WTC11 (cell line): ENCODE measurements at regions not wholly inside any gene's neighbourhood (a gene's known extent, or its start where the extent isn't known, plus 50 kb on each side); places are given as distances from the start of the nearest gene placed in this dataset.

Experiments
- ATAC-seq: fragments of 200-7000 bp; cut with Tn5 transposase; 2 replicates; pipeline ENCODE4 v1.10.0; 2021; ENCODE audit warnings: mild to moderate bottlenecking, moderate library complexity
- CTCF ChIA-PET: fragments of 300-600 bp; sonication (Branson Sonifier 250); formaldehyde crosslinking; loops from one replicate; lab custom pipeline; 2021; ENCODE audit warnings: antibody characterized with exemption; lab: Charles Lee
- POLR2A ChIA-PET: fragments of 350-600 bp; sonication (Branson Sonifier 250); formaldehyde crosslinking; loops from one replicate; lab custom pipeline; 2021; ENCODE audit warnings: antibody characterized with exemption; lab: Charles Lee
- DNase-seq: peaks from one replicate; pipeline ENCODE4 v3.0.0; 2021; ENCODE audit warnings: low spot score
- H3K27ac Mint-ChIP-seq: 2 replicates; pipeline ENCODE4 v1.8.0; 2021; ENCODE audit warnings: mixed read lengths
- H3K27me3 Mint-ChIP-seq: 2 replicates; pipeline ENCODE4 v1.8.0; 2021; ENCODE audit warnings: low read depth, mild to moderate bottlenecking, moderate library complexity, mixed read lengths
- H3K36me3 Mint-ChIP-seq: 2 replicates; pipeline ENCODE4 v1.8.0; 2021; ENCODE audit warnings: mixed read lengths
- H3K4me1 Mint-ChIP-seq: 2 replicates; pipeline ENCODE4 v1.8.0; 2022; ENCODE audit warnings: mixed read lengths
- H3K4me3 Mint-ChIP-seq: 2 replicates; pipeline ENCODE4 v1.8.0; 2021; ENCODE audit warnings: mild to moderate bottlenecking, moderate library complexity, mixed read lengths
- H3K9me3 Mint-ChIP-seq: 2 replicates; pipeline ENCODE4 v1.8.0; 2021; ENCODE audit warnings: mixed read lengths
- ARID4B ChIP-seq: sonication (generic); formaldehyde crosslinking; IDR thresholded peaks from 2 replicates; pipeline ENCODE4 v1.8.0; 2023; ENCODE audit warnings: missing genetic modification reagents, mild to moderate bottlenecking, borderline replicate concordance
- ATF6 ChIP-seq: sonication (generic); formaldehyde crosslinking; IDR thresholded peaks from 2 replicates; pipeline ENCODE4 v1.8.1; 2023; ENCODE audit warnings: mild to moderate bottlenecking, missing genetic modification reagents
- CREM ChIP-seq: sonication (generic); formaldehyde crosslinking; IDR thresholded peaks from 2 replicates; pipeline ENCODE4 v1.8.1; 2022; ENCODE audit warnings: mild to moderate bottlenecking, missing genetic modification reagents, moderate library complexity
- E2F4 ChIP-seq: sonication (generic); formaldehyde crosslinking; IDR thresholded peaks from 2 replicates; pipeline ENCODE4 v1.8.1; 2022; ENCODE audit warnings: low read depth, mild to moderate bottlenecking, moderate library complexity, missing genetic modification reagents, borderline replicate concordance
- ETV6 ChIP-seq: sonication (generic); formaldehyde crosslinking; IDR thresholded peaks from 2 replicates; pipeline ENCODE4 v1.8.1; 2022; ENCODE audit warnings: mild to moderate bottlenecking, missing genetic modification reagents
- IRF2 ChIP-seq: sonication (generic); formaldehyde crosslinking; IDR thresholded peaks from 2 replicates; pipeline ENCODE4 v1.8.0; 2022; ENCODE audit warnings: low read depth, missing genetic modification reagents, borderline replicate concordance
- KAT7 ChIP-seq: sonication (generic); formaldehyde crosslinking; IDR thresholded peaks from 2 replicates; pipeline ENCODE4 v1.8.1; 2023; ENCODE audit warnings: missing genetic modification reagents, mild to moderate bottlenecking, borderline replicate concordance
- NFE2L1 ChIP-seq: sonication (generic); formaldehyde crosslinking; IDR thresholded peaks from 2 replicates; pipeline ENCODE4 v1.8.1; 2023; ENCODE audit warnings: missing genetic modification reagents
- NFYB ChIP-seq: sonication (generic); formaldehyde crosslinking; conservative IDR thresholded peaks from 2 replicates; pipeline ENCODE4 v1.8.0; 2022; ENCODE audit warnings: low read depth, missing genetic modification reagents
- NR2C2 ChIP-seq: sonication (generic); formaldehyde crosslinking; IDR thresholded peaks from 2 replicates; pipeline ENCODE4 v1.8.0; 2022; ENCODE audit warnings: mild to moderate bottlenecking, missing genetic modification reagents
- SOX15 ChIP-seq: fragments of 250-450 bp; sonication (Bioruptor Pico); IDR thresholded peaks from 2 replicates; pipeline ENCODE4 v1.9.0; 2021; ENCODE audit warnings: mild to moderate bottlenecking
- TEAD4 ChIP-seq: sonication (generic); formaldehyde crosslinking; IDR thresholded peaks from 2 replicates; pipeline ENCODE4 v1.8.0; 2022; ENCODE audit warnings: mild to moderate bottlenecking, missing genetic modification reagents
- USF2 ChIP-seq: sonication (generic); formaldehyde crosslinking; IDR thresholded peaks from 2 replicates; pipeline ENCODE4 v1.8.1; 2023; ENCODE audit warnings: mild to moderate bottlenecking, missing genetic modification reagents, moderate library complexity
- ZNF423 ChIP-seq: fragments of 250-450 bp; sonication (Bioruptor Pico); IDR thresholded peaks from 2 replicates; pipeline ENCODE4 v2.1.2; 2022; ENCODE audit warnings: mild to moderate bottlenecking, moderate library complexity
- ZNF425 ChIP-seq: fragments of 250-450 bp; sonication (Bioruptor Pico); conservative IDR thresholded peaks from 2 replicates; pipeline ENCODE4 v1.9.0; 2021; ENCODE audit warnings: mild to moderate bottlenecking
- ZSCAN18 ChIP-seq: fragments of 250-450 bp; sonication (Bioruptor Pico); IDR thresholded peaks from 2 replicates; pipeline ENCODE4 v2.1.2; 2022; ENCODE audit warnings: mild to moderate bottlenecking, moderate library complexity

GRCh38 chr2:144695657-144696056 lies 175.7 kb upstream of the ZEB2 start:
- ChIA-PET CTCF (no interaction called here), POLR2A (no interaction called here)
- no peaks in the 10 kb centered on the region for H3K27me3 Mint-ChIP-seq
- ATAC-seq (no peak), DNase-seq (no peak)
- no peaks in the 10 kb centered on the region for H3K4me1 Mint-ChIP-seq
- H3K36me3 Mint-ChIP-seq = peaks cover 3% of the 10 kb centered on the region; the same call in 1 of the 2 replicates
- TF ChIP-seq NFYB (CRISPR knock-in tag) = peak; percentile 60; the same call in 1 of the 2 replicates
- peak; percentile 38; the same call in 1 of the 2 replicates for TF ChIP-seq USF2
- TF ChIP-seq ATF6 (CRISPR knock-in tag) = no peak
- H3K4me3 Mint-ChIP-seq = no peak overlapping the region
- peaks cover 10% of the 10 kb centered on the region for H3K9me3 Mint-ChIP-seq
- H3K27ac Mint-ChIP-seq = no peak overlapping the region

GRCh38 chr2:144694456-144694855 lies 174.5 kb upstream of the ZEB2 start:
- no peak for ATAC-seq
- no peak overlapping the region for H3K4me3 Mint-ChIP-seq
- H3K27me3 Mint-ChIP-seq = no peaks in the 10 kb centered on the region
- TF ChIP-seq ZSCAN18 (CRISPR knock-in tag) (no peak), ZNF423 (CRISPR knock-in tag) (no peak), NR2C2 (CRISPR knock-in tag) (no peak), E2F4 (CRISPR knock-in tag) (no peak), IRF2 (no peak), SOX15 (CRISPR knock-in tag) (no peak), KAT7 (no peak), ARID4B (CRISPR knock-in tag) (no peak), ETV6 (CRISPR knock-in tag) (no peak), NFE2L1 (CRISPR knock-in tag) (no peak), CREM (CRISPR knock-in tag) (no peak), TEAD4 (CRISPR knock-in tag) (no peak), ZNF425 (CRISPR knock-in tag) (no peak)
- peaks cover 3% of the 10 kb centered on the region; the same call in 1 of the 2 replicates for H3K36me3 Mint-ChIP-seq
- H3K4me1 Mint-ChIP-seq = no peaks in the 10 kb centered on the region
- no peak overlapping the region for H3K27ac Mint-ChIP-seq
- CTCF ChIA-PET = no interaction called here
- no peak for DNase-seq
- peaks cover 10% of the 10 kb centered on the region for H3K9me3 Mint-ChIP-seq
- POLR2A ChIA-PET = no interaction called here
